ENCODE measurements at regions not wholly inside any gene's neighbourhood (a gene's known extent, or its start where the extent isn't known, plus 50 kb on each side); places are given as distances from the start of the nearest gene placed in this dataset.
"Not testable (repeated sequence)": the region's sequence is repeated elsewhere in the genome, so short reads cannot be mapped to it uniquely, and the experiment has no call there.

DNA sequence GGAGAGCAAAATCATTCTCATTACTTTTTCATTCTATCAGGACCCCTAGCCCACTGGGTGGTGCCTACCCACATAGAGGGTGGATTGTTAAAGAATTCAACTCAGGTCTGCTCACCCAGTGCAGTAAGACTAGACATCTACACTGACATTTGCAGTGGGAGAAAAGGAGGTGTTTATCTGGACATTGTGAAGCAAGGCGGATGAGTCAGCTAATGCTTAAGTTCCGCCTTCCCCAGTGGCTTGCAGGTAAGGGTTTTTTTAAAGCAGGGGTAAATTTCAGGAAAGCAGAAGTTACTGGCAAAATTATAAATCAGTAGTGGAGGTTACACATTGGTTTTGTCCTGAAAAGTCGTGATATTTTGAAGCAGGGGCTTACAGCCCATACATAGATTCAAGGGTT lies 359.2 kb upstream of the NPAP1 start:
- TF ChIP-seq, protein P1, sequence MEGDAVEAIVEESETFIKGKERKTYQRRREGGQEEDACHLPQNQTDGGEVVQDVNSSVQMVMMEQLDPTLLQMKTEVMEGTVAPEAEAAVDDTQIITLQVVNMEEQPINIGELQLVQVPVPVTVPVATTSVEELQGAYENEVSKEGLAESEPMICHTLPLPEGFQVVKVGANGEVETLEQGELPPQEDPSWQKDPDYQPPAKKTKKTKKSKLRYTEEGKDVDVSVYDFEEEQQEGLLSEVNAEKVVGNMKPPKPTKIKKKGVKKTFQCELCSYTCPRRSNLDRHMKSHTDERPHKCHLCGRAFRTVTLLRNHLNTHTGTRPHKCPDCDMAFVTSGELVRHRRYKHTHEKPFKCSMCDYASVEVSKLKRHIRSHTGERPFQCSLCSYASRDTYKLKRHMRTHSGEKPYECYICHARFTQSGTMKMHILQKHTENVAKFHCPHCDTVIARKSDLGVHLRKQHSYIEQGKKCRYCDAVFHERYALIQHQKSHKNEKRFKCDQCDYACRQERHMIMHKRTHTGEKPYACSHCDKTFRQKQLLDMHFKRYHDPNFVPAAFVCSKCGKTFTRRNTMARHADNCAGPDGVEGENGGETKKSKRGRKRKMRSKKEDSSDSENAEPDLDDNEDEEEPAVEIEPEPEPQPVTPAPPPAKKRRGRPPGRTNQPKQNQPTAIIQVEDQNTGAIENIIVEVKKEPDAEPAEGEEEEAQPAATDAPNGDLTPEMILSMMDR (IDR thresholded peaks at IDR 0.05; ENCODE audit: low read depth, low read length): not testable (repeated sequence)
- TF ChIP-seq, protein P2, sequence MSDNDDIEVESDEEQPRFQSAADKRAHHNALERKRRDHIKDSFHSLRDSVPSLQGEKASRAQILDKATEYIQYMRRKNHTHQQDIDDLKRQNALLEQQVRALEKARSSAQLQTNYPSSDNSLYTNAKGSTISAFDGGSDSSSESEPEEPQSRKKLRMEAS (IDR thresholded peaks at IDR 0.05; ENCODE audit: low read depth, low read length): not testable (repeated sequence)
- not testable (repeated sequence) for TF ChIP-seq MYC (IDR thresholded peaks at IDR 0.05; ENCODE audit: low read depth, low read length)
